Sigmoid colon (tissue), 4 donors: ENCODE measurements at regions not wholly inside any gene's neighbourhood (a gene's known extent, or its start where the extent isn't known, plus 50 kb on each side); places are given as distances from the start of the nearest gene placed in this dataset.

Experiments used
- EP300 ChIP-seq, 4 donors: sonication (generic); formaldehyde crosslinking; IDR thresholded peaks; one replicate each; pipeline ENCODE4 v1.6.1; 2017; ENCODE audit warnings: antibody characterized with exemption in 4 of 4
- POLR2A ChIP-seq, 2 donors: fragments of 450-650 bp; IDR thresholded peaks; one replicate each; pipeline ENCODE4 v1.6.1; 2016; ENCODE audit warnings: antibody characterized with exemption in 2 of 2, mild to moderate bottlenecking in 2 of 2, moderate library complexity in 2 of 2
- POLR2AphosphoS5 ChIP-seq, 4 donors: sonication (generic); formaldehyde crosslinking; IDR thresholded peaks; one replicate each; pipeline ENCODE4 v1.6.1; 2017; ENCODE audit warnings: antibody characterized with exemption in 4 of 4
- TF ChIP-seq, protein P1 (sequence below), 4 experiments: fragments of 450-650 bp in 3 of 4; fragments of 200-600 bp in 1 of 4; IDR thresholded peaks; one replicate each; pipeline ENCODE4 v1.5.1; 2016 to 2019; ENCODE audit warnings: antibody characterized with exemption in 4 of 4, mild to moderate bottlenecking in 3 of 4, moderate library complexity in 2 of 4

DNA sequence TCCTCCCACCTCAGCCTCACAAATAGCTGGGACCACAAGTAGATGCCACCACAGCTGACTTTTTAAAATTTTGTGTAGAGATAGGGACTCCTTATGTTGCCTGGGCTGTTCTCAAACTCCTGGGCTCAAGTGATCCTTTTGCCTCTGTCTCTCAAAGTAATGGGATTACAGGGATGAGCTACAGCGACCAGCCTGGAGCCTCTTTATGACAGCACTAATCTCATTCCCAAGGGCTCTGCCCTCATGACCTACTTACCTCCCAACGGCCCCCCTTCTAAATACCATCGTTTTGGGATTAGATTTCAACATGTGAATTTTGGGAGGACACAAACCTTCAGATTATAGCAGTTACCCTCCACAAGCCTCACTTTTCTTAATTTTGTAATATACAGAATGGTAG lies 150.6 kb upstream of the FUT8 start:
- TF ChIP-seq, protein P1, sequence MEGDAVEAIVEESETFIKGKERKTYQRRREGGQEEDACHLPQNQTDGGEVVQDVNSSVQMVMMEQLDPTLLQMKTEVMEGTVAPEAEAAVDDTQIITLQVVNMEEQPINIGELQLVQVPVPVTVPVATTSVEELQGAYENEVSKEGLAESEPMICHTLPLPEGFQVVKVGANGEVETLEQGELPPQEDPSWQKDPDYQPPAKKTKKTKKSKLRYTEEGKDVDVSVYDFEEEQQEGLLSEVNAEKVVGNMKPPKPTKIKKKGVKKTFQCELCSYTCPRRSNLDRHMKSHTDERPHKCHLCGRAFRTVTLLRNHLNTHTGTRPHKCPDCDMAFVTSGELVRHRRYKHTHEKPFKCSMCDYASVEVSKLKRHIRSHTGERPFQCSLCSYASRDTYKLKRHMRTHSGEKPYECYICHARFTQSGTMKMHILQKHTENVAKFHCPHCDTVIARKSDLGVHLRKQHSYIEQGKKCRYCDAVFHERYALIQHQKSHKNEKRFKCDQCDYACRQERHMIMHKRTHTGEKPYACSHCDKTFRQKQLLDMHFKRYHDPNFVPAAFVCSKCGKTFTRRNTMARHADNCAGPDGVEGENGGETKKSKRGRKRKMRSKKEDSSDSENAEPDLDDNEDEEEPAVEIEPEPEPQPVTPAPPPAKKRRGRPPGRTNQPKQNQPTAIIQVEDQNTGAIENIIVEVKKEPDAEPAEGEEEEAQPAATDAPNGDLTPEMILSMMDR (IDR thresholded peaks at IDR 0.05) = no peak
- TF ChIP-seq POLR2A (IDR thresholded peaks at IDR 0.05) (no peak), EP300 (IDR thresholded peaks at IDR 0.05) (no peak), POLR2AphosphoS5 (IDR thresholded peaks at IDR 0.05) (no peak)
